Ishikawa (cell line): ENCODE measurements at regions not wholly inside any gene's neighbourhood (a gene's known extent, or its start where the extent isn't known, plus 50 kb on each side); places are given as distances from the start of the nearest gene placed in this dataset.

Experiments
- CEBPB ChIP-seq: IDR thresholded peaks from 2 replicates; pipeline ENCODE4 v1.6.1; 2012
- CREB1 ChIP-seq: IDR thresholded peaks from 2 replicates; pipeline ENCODE4 v1.6.1; 2012; ENCODE audit warnings: low read depth
- EP300 ChIP-seq: IDR thresholded peaks from 2 replicates; pipeline ENCODE4 v1.6.1; 2012; ENCODE audit warnings: borderline replicate concordance
- FOXM1 ChIP-seq: IDR thresholded peaks from 2 replicates; pipeline ENCODE4 v1.6.1; 2012; ENCODE audit warnings: low read depth, borderline replicate concordance
- YY1 ChIP-seq: IDR thresholded peaks from 2 replicates; pipeline ENCODE4 v1.6.1; 2012; ENCODE audit warnings: low read depth
- ZBTB7A ChIP-seq: IDR thresholded peaks from 2 replicates; pipeline ENCODE4 v1.6.1; 2012; ENCODE audit warnings: low read depth
- TF ChIP-seq, protein P1 (sequence below): IDR thresholded peaks from 2 replicates; pipeline ENCODE4 v1.6.1; 2012; ENCODE audit warnings: low read depth, mild to moderate bottlenecking

DNA sequence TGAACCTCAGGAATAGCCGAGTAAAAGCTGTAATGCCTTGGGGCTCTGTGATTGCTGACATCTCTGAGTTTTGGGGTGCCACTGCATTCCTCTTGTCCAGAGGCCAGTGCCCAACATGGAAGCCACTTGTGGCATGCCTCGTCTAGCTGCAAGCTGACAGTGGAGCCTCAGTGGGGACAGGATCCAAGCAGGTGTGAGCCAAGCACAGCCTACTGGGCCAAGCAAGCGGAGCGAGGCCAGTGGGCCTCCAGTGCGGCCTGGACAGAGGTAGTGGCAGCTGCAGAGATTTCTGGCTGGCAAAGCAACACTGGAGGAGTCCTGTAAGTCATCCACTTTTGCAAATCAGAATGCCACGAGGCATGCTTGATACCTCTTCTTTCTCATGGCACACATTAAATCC is 1038.2 kb upstream of the CNTN5 start:
- TF ChIP-seq FOXM1 (no peak), YY1 (no peak), ZBTB7A (no peak), EP300 (no peak), CEBPB (no peak), CREB1 (no peak)
- TF ChIP-seq, protein P1, sequence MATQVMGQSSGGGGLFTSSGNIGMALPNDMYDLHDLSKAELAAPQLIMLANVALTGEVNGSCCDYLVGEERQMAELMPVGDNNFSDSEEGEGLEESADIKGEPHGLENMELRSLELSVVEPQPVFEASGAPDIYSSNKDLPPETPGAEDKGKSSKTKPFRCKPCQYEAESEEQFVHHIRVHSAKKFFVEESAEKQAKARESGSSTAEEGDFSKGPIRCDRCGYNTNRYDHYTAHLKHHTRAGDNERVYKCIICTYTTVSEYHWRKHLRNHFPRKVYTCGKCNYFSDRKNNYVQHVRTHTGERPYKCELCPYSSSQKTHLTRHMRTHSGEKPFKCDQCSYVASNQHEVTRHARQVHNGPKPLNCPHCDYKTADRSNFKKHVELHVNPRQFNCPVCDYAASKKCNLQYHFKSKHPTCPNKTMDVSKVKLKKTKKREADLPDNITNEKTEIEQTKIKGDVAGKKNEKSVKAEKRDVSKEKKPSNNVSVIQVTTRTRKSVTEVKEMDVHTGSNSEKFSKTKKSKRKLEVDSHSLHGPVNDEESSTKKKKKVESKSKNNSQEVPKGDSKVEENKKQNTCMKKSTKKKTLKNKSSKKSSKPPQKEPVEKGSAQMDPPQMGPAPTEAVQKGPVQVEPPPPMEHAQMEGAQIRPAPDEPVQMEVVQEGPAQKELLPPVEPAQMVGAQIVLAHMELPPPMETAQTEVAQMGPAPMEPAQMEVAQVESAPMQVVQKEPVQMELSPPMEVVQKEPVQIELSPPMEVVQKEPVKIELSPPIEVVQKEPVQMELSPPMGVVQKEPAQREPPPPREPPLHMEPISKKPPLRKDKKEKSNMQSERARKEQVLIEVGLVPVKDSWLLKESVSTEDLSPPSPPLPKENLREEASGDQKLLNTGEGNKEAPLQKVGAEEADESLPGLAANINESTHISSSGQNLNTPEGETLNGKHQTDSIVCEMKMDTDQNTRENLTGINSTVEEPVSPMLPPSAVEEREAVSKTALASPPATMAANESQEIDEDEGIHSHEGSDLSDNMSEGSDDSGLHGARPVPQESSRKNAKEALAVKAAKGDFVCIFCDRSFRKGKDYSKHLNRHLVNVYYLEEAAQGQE, result no peak
